ENCODE measurements at regions not wholly inside any gene's neighbourhood (a gene's known extent, or its start where the extent isn't known, plus 50 kb on each side); places are given as distances from the start of the nearest gene placed in this dataset.

DNA sequence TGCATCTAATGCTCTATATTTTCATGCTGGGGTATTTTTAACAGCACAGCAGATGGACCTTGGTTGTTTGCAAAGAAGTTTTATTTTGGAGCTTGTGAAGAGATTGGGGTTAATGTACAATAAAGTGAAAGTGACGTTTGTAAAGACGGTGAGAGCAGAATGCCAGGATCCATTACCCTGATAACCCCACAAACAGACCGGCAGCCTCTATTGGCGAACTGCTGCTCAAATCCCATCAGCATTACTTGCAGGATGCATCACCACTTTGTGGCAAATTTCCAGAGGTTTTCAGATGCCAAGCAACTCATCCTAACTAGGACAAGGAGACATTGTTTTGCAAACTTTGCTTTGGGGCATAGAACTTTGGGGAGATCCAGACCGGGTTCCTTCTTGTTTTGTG is 383.3 kb upstream of the ZNF462 start:
- ChIA-PET CTCF (no interaction called here), POLR2A (no interaction called here)
- Mint-ChIP-seq H3K27me3 (ENCODE audit: low read depth) (no peaks in the 10 kb centered on the region; the same call in 1 of the 2 replicates), H3K36me3 (peaks cover 4% of the 10 kb centered on the region), H3K4me3 (no peak overlapping the region), H3K27ac (no peak overlapping the region), H3K9me3 (peaks cover 9% of the 10 kb centered on the region), H3K4me1 (peaks cover 11% of the 10 kb centered on the region)
- TF ChIP-seq, protein P1, sequence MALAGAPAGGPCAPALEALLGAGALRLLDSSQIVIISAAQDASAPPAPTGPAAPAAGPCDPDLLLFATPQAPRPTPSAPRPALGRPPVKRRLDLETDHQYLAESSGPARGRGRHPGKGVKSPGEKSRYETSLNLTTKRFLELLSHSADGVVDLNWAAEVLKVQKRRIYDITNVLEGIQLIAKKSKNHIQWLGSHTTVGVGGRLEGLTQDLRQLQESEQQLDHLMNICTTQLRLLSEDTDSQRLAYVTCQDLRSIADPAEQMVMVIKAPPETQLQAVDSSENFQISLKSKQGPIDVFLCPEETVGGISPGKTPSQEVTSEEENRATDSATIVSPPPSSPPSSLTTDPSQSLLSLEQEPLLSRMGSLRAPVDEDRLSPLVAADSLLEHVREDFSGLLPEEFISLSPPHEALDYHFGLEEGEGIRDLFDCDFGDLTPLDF (CRISPR knock-in tag; IDR thresholded peaks at IDR 0.05), result no peak
- TF ChIP-seq ZNF416 (CRISPR knock-in tag; IDR thresholded peaks at IDR 0.05), result no peak
- no peak for TF ChIP-seq NR1H2 (CRISPR knock-in tag; IDR thresholded peaks at IDR 0.05)
- TF ChIP-seq, protein P2, sequence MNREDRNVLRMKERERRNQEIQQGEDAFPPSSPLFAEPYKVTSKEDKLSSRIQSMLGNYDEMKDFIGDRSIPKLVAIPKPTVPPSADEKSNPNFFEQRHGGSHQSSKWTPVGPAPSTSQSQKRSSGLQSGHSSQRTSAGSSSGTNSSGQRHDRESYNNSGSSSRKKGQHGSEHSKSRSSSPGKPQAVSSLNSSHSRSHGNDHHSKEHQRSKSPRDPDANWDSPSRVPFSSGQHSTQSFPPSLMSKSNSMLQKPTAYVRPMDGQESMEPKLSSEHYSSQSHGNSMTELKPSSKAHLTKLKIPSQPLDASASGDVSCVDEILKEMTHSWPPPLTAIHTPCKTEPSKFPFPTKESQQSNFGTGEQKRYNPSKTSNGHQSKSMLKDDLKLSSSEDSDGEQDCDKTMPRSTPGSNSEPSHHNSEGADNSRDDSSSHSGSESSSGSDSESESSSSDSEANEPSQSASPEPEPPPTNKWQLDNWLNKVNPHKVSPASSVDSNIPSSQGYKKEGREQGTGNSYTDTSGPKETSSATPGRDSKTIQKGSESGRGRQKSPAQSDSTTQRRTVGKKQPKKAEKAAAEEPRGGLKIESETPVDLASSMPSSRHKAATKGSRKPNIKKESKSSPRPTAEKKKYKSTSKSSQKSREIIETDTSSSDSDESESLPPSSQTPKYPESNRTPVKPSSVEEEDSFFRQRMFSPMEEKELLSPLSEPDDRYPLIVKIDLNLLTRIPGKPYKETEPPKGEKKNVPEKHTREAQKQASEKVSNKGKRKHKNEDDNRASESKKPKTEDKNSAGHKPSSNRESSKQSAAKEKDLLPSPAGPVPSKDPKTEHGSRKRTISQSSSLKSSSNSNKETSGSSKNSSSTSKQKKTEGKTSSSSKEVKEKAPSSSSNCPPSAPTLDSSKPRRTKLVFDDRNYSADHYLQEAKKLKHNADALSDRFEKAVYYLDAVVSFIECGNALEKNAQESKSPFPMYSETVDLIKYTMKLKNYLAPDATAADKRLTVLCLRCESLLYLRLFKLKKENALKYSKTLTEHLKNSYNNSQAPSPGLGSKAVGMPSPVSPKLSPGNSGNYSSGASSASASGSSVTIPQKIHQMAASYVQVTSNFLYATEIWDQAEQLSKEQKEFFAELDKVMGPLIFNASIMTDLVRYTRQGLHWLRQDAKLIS (CRISPR knock-in tag; IDR thresholded peaks at IDR 0.05; ENCODE audit: borderline replicate concordance), result no peak
- TF ChIP-seq NFE2L1 (CRISPR knock-in tag; IDR thresholded peaks at IDR 0.05), result no peak
- TF ChIP-seq, protein P3, sequence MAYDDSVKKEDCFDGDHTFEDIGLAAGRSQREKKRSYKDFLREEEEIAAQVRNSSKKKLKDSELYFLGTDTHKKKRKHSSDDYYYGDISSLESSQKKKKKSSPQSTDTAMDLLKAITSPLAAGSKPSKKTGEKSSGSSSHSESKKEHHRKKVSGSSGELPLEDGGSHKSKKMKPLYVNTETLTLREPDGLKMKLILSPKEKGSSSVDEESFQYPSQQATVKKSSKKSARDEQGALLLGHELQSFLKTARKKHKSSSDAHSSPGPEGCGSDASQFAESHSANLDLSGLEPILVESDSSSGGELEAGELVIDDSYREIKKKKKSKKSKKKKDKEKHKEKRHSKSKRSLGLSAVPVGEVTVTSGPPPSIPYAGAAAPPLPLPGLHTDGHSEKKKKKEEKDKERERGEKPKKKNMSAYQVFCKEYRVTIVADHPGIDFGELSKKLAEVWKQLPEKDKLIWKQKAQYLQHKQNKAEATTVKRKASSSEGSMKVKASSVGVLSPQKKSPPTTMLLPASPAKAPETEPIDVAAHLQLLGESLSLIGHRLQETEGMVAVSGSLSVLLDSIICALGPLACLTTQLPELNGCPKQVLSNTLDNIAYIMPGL (CRISPR knock-in tag; IDR thresholded peaks at IDR 0.05), result no peak
- no peak for TF ChIP-seq IRF2 (CRISPR knock-in tag; IDR thresholded peaks at IDR 0.05; ENCODE audit: borderline replicate concordance, low read depth)
- TF ChIP-seq, protein P4, sequence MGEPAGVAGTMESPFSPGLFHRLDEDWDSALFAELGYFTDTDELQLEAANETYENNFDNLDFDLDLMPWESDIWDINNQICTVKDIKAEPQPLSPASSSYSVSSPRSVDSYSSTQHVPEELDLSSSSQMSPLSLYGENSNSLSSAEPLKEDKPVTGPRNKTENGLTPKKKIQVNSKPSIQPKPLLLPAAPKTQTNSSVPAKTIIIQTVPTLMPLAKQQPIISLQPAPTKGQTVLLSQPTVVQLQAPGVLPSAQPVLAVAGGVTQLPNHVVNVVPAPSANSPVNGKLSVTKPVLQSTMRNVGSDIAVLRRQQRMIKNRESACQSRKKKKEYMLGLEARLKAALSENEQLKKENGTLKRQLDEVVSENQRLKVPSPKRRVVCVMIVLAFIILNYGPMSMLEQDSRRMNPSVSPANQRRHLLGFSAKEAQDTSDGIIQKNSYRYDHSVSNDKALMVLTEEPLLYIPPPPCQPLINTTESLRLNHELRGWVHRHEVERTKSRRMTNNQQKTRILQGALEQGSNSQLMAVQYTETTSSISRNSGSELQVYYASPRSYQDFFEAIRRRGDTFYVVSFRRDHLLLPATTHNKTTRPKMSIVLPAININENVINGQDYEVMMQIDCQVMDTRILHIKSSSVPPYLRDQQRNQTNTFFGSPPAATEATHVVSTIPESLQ (CRISPR knock-in tag; IDR thresholded peaks at IDR 0.05), result no peak
- TF ChIP-seq ESRRA (CRISPR knock-in tag; IDR thresholded peaks at IDR 0.05; ENCODE audit: borderline replicate concordance), result no peak
- no peak for TF ChIP-seq ZNF138 (CRISPR knock-in tag; conservative IDR thresholded peaks at IDR 0.05)
- TF ChIP-seq, protein P5, sequence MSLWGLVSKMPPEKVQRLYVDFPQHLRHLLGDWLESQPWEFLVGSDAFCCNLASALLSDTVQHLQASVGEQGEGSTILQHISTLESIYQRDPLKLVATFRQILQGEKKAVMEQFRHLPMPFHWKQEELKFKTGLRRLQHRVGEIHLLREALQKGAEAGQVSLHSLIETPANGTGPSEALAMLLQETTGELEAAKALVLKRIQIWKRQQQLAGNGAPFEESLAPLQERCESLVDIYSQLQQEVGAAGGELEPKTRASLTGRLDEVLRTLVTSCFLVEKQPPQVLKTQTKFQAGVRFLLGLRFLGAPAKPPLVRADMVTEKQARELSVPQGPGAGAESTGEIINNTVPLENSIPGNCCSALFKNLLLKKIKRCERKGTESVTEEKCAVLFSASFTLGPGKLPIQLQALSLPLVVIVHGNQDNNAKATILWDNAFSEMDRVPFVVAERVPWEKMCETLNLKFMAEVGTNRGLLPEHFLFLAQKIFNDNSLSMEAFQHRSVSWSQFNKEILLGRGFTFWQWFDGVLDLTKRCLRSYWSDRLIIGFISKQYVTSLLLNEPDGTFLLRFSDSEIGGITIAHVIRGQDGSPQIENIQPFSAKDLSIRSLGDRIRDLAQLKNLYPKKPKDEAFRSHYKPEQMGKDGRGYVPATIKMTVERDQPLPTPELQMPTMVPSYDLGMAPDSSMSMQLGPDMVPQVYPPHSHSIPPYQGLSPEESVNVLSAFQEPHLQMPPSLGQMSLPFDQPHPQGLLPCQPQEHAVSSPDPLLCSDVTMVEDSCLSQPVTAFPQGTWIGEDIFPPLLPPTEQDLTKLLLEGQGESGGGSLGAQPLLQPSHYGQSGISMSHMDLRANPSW (CRISPR knock-in tag; conservative IDR thresholded peaks at IDR 0.05; ENCODE audit: low read depth), result no peak
- DNase-seq (ENCODE audit: low spot score) (no peak), ATAC-seq (no peak)

DNA sequence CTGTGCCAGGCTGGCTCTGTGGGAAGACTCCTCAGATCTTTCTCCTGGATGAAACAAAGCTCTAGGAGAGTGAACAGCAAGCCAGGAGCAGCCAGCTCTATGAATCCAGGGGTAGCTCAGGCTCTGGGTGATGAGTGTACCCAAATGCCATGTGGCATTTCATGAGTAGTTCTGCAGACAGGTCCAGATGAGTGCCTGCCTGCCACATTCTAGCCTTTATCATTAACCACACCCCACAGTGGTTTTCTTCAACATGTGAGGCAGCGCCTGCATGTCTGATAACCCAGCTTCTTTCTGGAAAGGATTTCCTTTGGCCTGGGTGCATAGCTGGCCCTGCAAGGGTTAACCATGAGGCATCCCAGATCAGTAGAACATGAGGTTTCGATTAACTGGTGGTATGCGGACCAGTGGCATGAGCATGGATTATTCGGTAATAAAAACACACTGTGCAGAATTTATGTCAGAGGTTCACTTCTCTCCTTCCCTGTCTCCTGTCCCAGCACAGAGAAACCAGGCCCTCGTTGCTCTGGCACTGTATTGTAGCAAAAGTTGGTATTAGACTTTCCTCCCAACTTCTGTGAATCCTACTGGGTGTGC is 381.9 kb upstream of the ZNF462 start:
- ATAC-seq (no peak), DNase-seq (ENCODE audit: low spot score) (no peak)
- no peak overlapping the region; the same call in 1 of the 2 replicates for H3K27ac Mint-ChIP-seq
- no peak overlapping the region for H3K4me3 Mint-ChIP-seq
- POLR2A ChIA-PET, result no interaction called here
- H3K4me1 Mint-ChIP-seq, result peaks cover 11% of the 10 kb centered on the region
- H3K9me3 Mint-ChIP-seq, result peaks cover 12% of the 10 kb centered on the region
- CTCF ChIA-PET, result no interaction called here
- H3K36me3 Mint-ChIP-seq, result 0 out of 2 replicates have a peak, but pooled peaks cover 3% of the 10 kb centered on the region
- H3K27me3 Mint-ChIP-seq (ENCODE audit: low read depth), result no peaks in the 10 kb centered on the region; the same call in 1 of the 2 replicates
- TF ChIP-seq, protein P6, sequence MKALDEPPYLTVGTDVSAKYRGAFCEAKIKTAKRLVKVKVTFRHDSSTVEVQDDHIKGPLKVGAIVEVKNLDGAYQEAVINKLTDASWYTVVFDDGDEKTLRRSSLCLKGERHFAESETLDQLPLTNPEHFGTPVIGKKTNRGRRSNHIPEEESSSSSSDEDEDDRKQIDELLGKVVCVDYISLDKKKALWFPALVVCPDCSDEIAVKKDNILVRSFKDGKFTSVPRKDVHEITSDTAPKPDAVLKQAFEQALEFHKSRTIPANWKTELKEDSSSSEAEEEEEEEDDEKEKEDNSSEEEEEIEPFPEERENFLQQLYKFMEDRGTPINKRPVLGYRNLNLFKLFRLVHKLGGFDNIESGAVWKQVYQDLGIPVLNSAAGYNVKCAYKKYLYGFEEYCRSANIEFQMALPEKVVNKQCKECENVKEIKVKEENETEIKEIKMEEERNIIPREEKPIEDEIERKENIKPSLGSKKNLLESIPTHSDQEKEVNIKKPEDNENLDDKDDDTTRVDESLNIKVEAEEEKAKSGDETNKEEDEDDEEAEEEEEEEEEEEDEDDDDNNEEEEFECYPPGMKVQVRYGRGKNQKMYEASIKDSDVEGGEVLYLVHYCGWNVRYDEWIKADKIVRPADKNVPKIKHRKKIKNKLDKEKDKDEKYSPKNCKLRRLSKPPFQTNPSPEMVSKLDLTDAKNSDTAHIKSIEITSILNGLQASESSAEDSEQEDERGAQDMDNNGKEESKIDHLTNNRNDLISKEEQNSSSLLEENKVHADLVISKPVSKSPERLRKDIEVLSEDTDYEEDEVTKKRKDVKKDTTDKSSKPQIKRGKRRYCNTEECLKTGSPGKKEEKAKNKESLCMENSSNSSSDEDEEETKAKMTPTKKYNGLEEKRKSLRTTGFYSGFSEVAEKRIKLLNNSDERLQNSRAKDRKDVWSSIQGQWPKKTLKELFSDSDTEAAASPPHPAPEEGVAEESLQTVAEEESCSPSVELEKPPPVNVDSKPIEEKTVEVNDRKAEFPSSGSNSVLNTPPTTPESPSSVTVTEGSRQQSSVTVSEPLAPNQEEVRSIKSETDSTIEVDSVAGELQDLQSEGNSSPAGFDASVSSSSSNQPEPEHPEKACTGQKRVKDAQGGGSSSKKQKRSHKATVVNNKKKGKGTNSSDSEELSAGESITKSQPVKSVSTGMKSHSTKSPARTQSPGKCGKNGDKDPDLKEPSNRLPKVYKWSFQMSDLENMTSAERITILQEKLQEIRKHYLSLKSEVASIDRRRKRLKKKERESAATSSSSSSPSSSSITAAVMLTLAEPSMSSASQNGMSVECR (CRISPR knock-in tag; IDR thresholded peaks at IDR 0.05; ENCODE audit: borderline replicate concordance), result no peak
- no peak for TF ChIP-seq ZNF121 (CRISPR knock-in tag; IDR thresholded peaks at IDR 0.05)
- no peak for TF ChIP-seq NR3C1 (CRISPR knock-in tag; conservative IDR thresholded peaks at IDR 0.05; ENCODE audit: low read depth)
- TF ChIP-seq, protein P7, sequence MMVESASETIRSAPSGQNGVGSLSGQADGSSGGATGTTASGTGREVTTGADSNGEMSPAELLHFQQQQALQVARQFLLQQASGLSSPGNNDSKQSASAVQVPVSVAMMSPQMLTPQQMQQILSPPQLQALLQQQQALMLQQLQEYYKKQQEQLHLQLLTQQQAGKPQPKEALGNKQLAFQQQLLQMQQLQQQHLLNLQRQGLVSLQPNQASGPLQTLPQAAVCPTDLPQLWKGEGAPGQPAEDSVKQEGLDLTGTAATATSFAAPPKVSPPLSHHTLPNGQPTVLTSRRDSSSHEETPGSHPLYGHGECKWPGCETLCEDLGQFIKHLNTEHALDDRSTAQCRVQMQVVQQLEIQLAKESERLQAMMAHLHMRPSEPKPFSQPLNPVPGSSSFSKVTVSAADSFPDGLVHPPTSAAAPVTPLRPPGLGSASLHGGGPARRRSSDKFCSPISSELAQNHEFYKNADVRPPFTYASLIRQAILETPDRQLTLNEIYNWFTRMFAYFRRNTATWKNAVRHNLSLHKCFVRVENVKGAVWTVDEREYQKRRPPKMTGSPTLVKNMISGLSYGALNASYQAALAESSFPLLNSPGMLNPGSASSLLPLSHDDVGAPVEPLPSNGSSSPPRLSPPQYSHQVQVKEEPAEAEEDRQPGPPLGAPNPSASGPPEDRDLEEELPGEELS (CRISPR knock-in tag; IDR thresholded peaks at IDR 0.05), result no peak
- TF ChIP-seq TEAD1 (CRISPR knock-in tag; IDR thresholded peaks at IDR 0.05), result no peak

All from WTC11 (cell line).